GM06990 (cell line): ENCODE measurements at regions not wholly inside any gene's neighbourhood (a gene's known extent, or its start where the extent isn't known, plus 50 kb on each side); places are given as distances from the start of the nearest gene placed in this dataset.

Experiments used
- DNase-seq: peaks from one replicate; pipeline ENCODE4 v3.0.0-alpha.2; 2011; ENCODE audit not compliant: insufficient read length; ENCODE audit errors: extremely low read depth
- H3K27me3 ChIP-seq: replicated peaks from 2 replicates; pipeline ENCODE4 v1.6.0; 2011; ENCODE audit warnings: low read length; ENCODE audit not compliant: control insufficient read depth, insufficient read depth
- H3K36me3 ChIP-seq: 2 replicates; pipeline ENCODE4 v1.5.1; 2011; ENCODE audit warnings: low read length; ENCODE audit not compliant: control insufficient read depth, insufficient read depth
- H3K4me3 ChIP-seq: replicated peaks from 2 replicates; pipeline ENCODE4 v1.5.1; 2011; ENCODE audit warnings: low read depth, mild to moderate bottlenecking, control low read depth, low read length
- TF ChIP-seq, protein P1 (sequence below): IDR thresholded peaks from 2 replicates; pipeline ENCODE4 v1.5.1; 2011; ENCODE audit warnings: low read length, control low read depth, mild to moderate bottlenecking, inconsistent platforms; ENCODE audit not compliant: insufficient read depth, poor library complexity, severe bottlenecking

DNA sequence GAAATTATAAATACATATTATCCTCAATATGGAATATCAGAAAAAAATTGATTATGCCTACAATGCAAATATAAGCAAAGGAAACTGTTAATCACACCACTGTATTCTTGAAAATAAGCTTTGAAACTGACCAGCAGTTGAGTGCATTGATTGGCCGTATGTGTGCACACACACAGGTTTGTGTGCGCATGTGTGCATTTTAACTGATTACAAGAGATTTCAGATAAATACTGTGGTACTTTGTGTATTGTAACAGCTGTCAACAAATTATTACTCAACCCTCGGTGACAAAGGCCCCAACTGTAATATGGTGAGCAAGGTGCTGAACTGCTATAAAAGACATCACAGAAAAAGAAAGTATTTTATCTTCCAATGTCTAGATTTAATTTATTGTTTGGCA lies 1238.9 kb upstream of the ALCAM start:
- Histone ChIP-seq H3K4me3 (no peak overlapping the region), H3K36me3 (no peaks in the 10 kb centered on the region), H3K27me3 (no peaks in the 10 kb centered on the region)
- TF ChIP-seq, protein P1, sequence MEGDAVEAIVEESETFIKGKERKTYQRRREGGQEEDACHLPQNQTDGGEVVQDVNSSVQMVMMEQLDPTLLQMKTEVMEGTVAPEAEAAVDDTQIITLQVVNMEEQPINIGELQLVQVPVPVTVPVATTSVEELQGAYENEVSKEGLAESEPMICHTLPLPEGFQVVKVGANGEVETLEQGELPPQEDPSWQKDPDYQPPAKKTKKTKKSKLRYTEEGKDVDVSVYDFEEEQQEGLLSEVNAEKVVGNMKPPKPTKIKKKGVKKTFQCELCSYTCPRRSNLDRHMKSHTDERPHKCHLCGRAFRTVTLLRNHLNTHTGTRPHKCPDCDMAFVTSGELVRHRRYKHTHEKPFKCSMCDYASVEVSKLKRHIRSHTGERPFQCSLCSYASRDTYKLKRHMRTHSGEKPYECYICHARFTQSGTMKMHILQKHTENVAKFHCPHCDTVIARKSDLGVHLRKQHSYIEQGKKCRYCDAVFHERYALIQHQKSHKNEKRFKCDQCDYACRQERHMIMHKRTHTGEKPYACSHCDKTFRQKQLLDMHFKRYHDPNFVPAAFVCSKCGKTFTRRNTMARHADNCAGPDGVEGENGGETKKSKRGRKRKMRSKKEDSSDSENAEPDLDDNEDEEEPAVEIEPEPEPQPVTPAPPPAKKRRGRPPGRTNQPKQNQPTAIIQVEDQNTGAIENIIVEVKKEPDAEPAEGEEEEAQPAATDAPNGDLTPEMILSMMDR, result no peak
- no peak for DNase-seq

- DNase-seq, result no peak
- Histone ChIP-seq H3K27me3 (no peaks in the 10 kb centered on the region), H3K4me3 (no peak overlapping the region), H3K36me3 (no peaks in the 10 kb centered on the region)
- TF ChIP-seq, protein P1, result no peak
Observed at GRCh38 chr3:104132566-104133403, 1233.9 kb upstream of the ALCAM start.

DNA sequence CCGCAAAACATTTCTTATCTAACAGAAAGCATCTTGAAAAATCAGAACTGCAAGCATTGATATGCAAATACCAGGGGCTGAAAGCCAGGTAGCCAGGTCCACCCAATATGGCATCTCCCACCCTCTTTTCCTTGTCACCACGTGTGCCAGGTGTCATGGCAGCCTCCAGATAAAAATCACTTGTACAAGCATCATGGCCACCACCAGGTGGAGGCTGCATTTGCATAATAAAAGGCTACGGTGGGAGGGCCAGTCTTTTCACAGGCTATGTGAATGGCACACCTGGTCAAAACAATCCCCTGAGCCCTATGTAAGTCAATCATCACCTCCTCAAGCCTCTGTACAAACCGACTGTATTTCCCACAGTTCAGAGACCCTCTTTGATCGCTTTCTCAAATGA lies 1233.1 kb upstream of the ALCAM start:
- no peaks in the 10 kb centered on the region for H3K36me3 ChIP-seq
- no peak for DNase-seq

GRCh38 chr3:104137116-104137515 lies 1229.6 kb upstream of the ALCAM start:
- Histone ChIP-seq H3K27me3 (no peaks in the 10 kb centered on the region), H3K4me3 (no peak overlapping the region), H3K36me3 (no peaks in the 10 kb centered on the region)
- DNase-seq, result no peak
- TF ChIP-seq, protein P1, result no peak

More for the DNA sequence above, 1233.1 kb upstream of the ALCAM start:
- H3K4me3 ChIP-seq, result no peak overlapping the region
- no peaks in the 10 kb centered on the region for H3K27me3 ChIP-seq
- TF ChIP-seq, protein P1, result no peak

DNA sequence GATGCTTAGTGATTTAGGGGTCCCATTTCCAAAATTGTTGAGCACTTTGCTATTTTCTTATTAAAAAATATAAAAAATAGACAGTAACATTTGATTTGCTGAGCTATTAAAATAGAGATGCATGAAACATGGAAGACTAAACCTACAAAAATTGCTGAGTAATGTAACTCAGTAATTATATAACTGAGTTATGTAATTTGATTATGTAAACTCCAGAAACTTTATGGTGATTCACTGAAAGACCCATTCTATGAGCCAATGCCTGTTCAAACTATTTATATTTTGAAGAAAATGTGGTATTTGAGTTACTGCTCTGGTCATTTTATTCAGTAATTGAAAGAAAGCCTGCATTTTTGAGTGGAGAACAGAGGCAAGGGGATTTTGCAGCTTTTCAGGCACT lies 1221.5 kb upstream of the ALCAM start:
- Histone ChIP-seq H3K27me3 (no peaks in the 10 kb centered on the region), H3K36me3 (no peaks in the 10 kb centered on the region), H3K4me3 (no peak overlapping the region)
- TF ChIP-seq, protein P1, result no peak
- DNase-seq, result no peak
